Endothelial cell (in vitro differentiated cells): ENCODE measurements at regions not wholly inside any gene's neighbourhood (a gene's known extent, or its start where the extent isn't known, plus 50 kb on each side); places are given as distances from the start of the nearest gene placed in this dataset.
A peak's percentile ranks its signal among the peaks of the same experiment; 100 is the strongest.

ENCODE experiments used
- DNase-seq: peaks from one replicate; pipeline ENCODE4 v3.0.0; 2021; ENCODE audit warnings: low spot score
- H3K27ac Mint-ChIP-seq: one replicate; pipeline ENCODE4 v1.8.0; 2021; ENCODE audit warnings: mixed read lengths, inconsistent platforms; ENCODE audit not compliant: unreplicated experiment
- H3K27me3 Mint-ChIP-seq: one replicate; pipeline ENCODE4 v1.8.0; 2021; ENCODE audit warnings: mild to moderate bottlenecking, moderate library complexity, mixed read lengths, inconsistent platforms; ENCODE audit not compliant: unreplicated experiment
- H3K36me3 Mint-ChIP-seq: one replicate; pipeline ENCODE4 v1.8.0; 2021; ENCODE audit warnings: mild to moderate bottlenecking, low read depth, mixed read lengths, inconsistent platforms; ENCODE audit not compliant: unreplicated experiment
- H3K4me1 Mint-ChIP-seq: one replicate; pipeline ENCODE4 v1.8.0; 2021; ENCODE audit warnings: mild to moderate bottlenecking, mixed read lengths, inconsistent platforms; ENCODE audit not compliant: unreplicated experiment
- H3K4me3 Mint-ChIP-seq: one replicate; pipeline ENCODE4 v1.8.0; 2021; ENCODE audit warnings: mild to moderate bottlenecking, mixed read lengths, inconsistent platforms; ENCODE audit not compliant: unreplicated experiment
- H3K9me3 Mint-ChIP-seq: one replicate; pipeline ENCODE4 v1.8.0; 2021; ENCODE audit warnings: mixed read lengths, inconsistent platforms; ENCODE audit not compliant: unreplicated experiment
- CTCF ChIP-seq: fragments of 200-600 bp; sonication (generic); IDR thresholded peaks from one replicate; pipeline ENCODE4 v1.5.0; 2021; ENCODE audit warnings: antibody characterized with exemption; ENCODE audit not compliant: unreplicated experiment

- Mint-ChIP-seq H3K9me3 (no peaks in the 10 kb centered on the region), H3K27me3 (no peaks in the 10 kb centered on the region), H3K4me3 (no peak overlapping the region), H3K27ac (no peak overlapping the region), H3K36me3 (no peaks in the 10 kb centered on the region), H3K4me1 (peaks cover 5% of the 10 kb centered on the region)
- no peak for DNase-seq
- TF ChIP-seq CTCF, result no peak
Observed at GRCh38 chr18:66138642-66139041, 387.8 kb downstream of the CDH7 start.

- no peak for TF ChIP-seq CTCF
Observed at GRCh38 chr18:66136039-66136438, 385.2 kb downstream of the CDH7 start.

GRCh38 chr18:66129248-66129647 lies 378.4 kb downstream of the CDH7 start:
- Mint-ChIP-seq H3K9me3 (no peaks in the 10 kb centered on the region), H3K36me3 (no peaks in the 10 kb centered on the region), H3K27me3 (peaks cover 2% of the 10 kb centered on the region), H3K4me3 (no peak overlapping the region), H3K4me1 (no peaks in the 10 kb centered on the region), H3K27ac (no peak overlapping the region)
- TF ChIP-seq CTCF, result no peak
- no peak for DNase-seq

More at GRCh38 chr18:66136039-66136438, 385.2 kb downstream of the CDH7 start:
- DNase-seq, result no peak
- no peaks in the 10 kb centered on the region for H3K36me3 Mint-ChIP-seq
- peak overlapping the region; percentile 77 for H3K27ac Mint-ChIP-seq
- no peaks in the 10 kb centered on the region for H3K27me3 Mint-ChIP-seq
- H3K9me3 Mint-ChIP-seq, result no peaks in the 10 kb centered on the region
- peaks cover 5% of the 10 kb centered on the region for H3K4me1 Mint-ChIP-seq
- no peak overlapping the region for H3K4me3 Mint-ChIP-seq

GRCh38 chr18:66126266-66126665 lies 375.5 kb downstream of the CDH7 start:
- Mint-ChIP-seq H3K27me3 (peaks cover 2% of the 10 kb centered on the region), H3K9me3 (no peaks in the 10 kb centered on the region), H3K4me1 (no peaks in the 10 kb centered on the region), H3K27ac (no peak overlapping the region), H3K4me3 (no peak overlapping the region), H3K36me3 (no peaks in the 10 kb centered on the region)
- no peak for DNase-seq
- no peak for TF ChIP-seq CTCF

- H3K9me3 Mint-ChIP-seq, result no peaks in the 10 kb centered on the region
Observed at GRCh38 chr18:66124394-66124793, 373.6 kb downstream of the CDH7 start.

More at GRCh38 chr18:66124394-66124793, 373.6 kb downstream of the CDH7 start:
- no peaks in the 10 kb centered on the region for H3K4me1 Mint-ChIP-seq
- TF ChIP-seq CTCF, result peak; percentile 53
- H3K27me3 Mint-ChIP-seq, result no peaks in the 10 kb centered on the region
- H3K4me3 Mint-ChIP-seq, result no peak overlapping the region
- H3K27ac Mint-ChIP-seq, result no peak overlapping the region
- H3K36me3 Mint-ChIP-seq, result no peaks in the 10 kb centered on the region
- DNase-seq, result no peak
